Fibroblast of skin of right quadriceps (primary cell): ENCODE measurements at regions not wholly inside any gene's neighbourhood (a gene's known extent, or its start where the extent isn't known, plus 50 kb on each side); places are given as distances from the start of the nearest gene placed in this dataset.

ENCODE experiments used
- DNase-seq: peaks from one replicate; pipeline ENCODE4 v3.0.0-alpha.2; 2013

DNA sequence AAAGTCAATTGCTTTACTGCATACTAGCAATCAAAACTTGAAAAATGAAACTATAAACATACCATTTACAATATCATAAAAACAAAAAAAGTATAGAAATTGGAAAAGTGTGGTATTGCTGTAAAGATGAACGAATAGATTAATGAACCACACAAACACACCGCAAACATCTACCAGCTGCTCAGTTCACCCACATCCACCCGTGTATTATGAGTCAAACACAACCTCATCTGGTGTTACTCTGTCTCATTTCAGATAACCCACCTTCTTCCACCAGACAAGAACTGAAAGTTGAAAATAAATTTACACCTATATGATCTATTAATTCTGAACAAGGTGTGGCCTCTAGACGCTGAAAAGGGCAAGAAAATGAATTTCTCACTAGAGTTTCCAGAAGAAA is 53.3 kb downstream of the BLID start:
- no peak for DNase-seq

DNA sequence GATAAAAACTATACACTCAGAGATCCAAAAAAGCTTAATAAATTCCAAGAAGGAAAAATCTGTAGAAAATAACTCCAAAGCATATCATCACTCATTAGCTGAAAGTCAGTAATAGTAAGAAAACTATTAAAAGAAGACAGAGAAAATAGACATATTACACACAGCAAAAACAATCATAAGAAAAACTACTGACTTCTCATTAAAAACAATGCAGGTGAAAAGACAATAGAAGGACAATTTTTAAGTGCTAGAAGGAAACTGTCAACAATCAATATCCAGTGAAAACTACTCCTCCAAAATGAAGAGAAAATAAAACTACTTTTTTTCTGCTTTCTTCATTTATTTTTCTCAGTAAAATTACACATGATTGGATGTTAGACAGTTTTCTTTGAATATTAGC is 56.5 kb downstream of the BLID start:
- no peak for DNase-seq

DNA sequence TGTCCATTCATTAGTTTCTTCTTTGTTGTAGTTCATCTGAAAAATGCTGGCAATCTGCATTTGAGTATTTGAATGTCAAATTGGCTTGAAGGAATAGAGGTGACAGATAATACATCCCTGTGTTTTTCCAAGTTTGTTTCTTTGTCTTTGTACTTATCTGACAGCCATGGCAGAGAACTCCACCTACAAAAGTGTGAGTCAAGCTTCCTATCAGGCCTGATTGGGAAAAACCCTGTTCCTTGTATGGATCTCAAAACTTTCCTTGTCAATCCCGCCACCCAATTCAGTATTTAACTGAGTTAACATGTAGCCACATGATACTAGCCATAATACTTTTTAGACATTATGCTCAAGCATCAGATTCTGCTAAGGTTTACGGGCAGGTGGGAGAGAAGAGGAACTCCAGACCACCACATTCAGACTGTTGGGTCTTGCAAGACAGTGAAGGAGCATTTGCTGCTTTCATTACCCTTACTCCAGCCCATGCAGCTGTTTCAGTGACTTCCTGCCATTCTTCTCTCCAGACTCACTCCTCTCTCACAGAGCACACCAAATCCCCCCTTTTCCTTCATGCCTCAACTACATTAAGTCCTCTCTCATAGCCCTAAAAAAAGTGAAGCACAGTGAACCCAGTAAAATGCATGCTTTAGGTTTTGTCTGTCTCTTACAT is 65.9 kb downstream of the BLID start:
- DNase-seq = no peak

DNA sequence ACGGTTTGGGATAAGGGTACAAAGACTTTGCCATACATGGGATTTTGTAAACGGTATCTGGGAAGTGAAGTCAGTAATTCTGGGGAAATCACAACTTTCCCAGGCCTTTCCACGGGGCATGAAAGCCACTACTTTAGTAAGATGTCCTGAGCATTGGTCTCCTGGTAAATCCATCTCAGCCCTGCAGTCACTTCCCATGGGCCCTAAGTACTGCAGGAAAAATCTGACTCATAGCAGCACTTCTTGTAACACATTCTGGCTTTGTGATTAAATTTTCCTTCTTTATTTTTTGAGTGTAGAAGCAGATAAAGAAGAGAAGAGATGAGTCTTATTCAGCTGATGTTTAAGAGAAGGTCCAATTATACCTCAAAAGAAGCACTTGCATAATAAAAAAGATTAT is 67.6 kb downstream of the BLID start:
- no peak for DNase-seq

DNA sequence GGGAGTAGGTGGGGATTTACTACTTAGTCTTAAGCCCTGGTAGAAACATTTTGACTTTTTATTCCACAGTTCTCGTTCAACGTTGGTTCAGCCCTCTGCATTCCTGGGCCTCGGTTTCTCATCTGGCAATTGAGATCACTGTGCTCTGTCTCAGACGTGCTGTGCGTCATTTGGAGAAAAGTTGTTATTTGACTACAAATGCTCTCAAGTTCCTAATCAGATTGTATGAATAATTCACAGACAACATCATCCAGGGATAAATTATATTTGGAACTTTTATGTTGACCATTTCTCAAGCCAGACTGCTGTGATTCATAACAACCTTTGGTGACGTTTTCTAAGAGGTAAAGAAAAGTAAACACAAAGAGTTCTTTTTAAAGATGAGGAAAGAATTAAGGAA is 69.2 kb downstream of the BLID start:
- DNase-seq = peak; percentile 91

DNA sequence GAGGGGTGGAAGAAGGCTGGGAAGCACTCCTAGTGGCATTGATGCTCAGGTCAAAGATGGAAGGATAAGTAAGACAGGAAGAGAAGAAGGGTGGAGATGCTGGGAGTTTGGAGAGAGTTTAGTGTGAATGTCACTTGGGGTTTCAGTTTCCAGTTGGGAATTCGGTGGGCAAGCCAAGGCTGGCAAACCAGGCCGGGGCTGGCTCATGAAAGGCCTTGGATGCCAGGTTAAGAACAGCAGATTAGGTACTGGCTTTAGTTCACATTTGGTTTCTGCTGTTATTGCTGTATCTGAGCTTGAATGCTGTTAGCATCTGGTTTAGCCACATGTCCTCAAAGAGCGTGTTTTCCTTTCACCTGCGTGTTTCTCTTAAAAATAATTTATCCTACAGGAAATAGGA is 69.6 kb downstream of the BLID start:
- DNase-seq = no peak

DNA sequence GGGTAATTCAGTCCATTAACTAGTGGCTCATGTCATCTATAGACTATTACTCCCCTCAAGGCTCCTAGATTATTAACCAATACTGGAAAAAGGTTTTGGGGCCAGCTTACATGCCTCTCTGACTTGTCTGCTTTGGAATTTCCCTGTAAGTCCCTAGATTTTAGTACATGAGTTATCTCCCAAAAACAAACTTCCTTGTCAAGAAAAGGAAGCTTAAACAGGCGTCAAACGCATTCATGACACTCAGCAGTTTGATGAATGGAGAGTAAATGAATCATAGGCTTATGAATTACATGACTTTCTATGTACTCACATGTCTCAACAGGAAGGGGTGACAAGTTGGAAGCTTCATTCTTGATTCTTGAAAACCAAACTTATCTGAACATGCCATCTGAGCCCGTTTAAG is 70.8 kb downstream of the BLID start:
- peak; percentile 97 for DNase-seq

DNA sequence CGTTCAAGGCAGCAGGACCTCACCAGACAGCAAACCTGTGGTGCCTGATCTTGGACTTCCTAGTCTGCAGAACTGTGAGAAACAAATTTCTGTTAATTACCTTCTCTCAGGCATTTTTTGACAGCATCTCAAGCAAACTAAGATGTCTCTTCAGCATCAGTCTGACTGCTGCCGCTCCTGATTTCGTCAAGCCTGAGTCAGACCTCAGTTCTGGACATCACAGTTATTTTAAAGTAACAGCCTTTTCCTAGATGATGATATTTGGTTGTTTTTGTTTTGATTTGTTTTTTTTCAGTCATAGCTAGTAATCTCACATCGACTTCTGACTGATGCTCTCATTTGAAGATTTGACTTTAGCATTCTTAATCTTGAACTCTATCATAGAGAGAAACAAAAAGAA is 71.9 kb downstream of the BLID start:
- no peak for DNase-seq

DNA sequence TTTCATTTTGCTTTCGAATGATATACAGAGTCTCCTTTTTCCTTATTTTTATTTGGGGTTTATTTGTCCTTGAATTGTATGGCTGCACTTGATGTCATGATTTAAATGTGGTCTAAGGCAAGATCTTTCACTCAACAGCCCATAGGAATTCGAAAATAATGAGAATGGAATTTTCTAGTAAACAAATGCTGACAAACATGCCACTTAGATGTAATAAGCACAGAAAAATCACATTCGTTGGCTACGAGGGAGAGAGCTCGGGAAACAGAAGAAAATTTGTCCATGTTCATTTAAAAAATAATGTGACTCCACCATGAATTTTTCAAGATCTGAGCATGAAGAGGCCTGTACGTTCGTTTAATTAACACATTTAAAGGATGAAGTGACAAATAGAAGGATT is 73.0 kb downstream of the BLID start:
- peak; percentile 42 for DNase-seq

DNA sequence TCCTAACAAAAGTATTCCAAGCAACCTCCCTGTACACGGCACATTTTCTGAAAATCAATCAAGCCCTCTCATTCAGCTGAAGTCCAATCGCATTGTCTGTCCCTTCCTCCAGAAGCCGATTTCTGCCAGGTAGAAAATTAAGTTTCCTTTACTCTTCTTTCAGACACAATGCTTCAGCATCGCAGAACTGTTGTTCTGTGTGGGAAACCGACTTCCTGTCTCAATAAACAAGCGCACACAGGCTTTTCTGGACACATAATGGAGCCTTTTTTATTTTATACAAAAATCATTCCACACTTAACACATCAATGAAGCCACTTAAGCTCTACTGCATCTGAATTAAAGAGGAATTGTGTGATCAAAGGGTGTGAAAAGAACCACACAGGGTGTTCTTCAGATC is 75.6 kb downstream of the BLID start:
- DNase-seq = no peak

DNA sequence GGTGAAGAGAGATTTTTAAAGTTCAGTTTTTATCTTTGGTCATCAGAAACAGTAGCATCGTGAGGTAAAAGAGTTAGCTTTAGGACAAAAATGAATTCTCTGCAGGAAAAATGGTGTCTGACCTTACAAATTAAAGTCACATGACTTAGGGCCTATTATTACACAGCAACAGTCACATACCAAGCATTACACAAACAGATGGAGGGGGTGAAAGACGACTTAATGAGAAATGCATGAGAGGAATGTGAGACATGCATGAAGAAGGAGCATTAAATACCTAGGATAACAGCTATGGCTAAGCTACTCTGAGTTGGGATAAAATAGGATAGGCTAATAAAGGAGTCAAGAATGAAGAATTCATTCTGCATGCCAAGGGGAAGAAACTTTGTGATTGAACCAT is 77.5 kb downstream of the BLID start:
- DNase-seq = peak; percentile 97

DNA sequence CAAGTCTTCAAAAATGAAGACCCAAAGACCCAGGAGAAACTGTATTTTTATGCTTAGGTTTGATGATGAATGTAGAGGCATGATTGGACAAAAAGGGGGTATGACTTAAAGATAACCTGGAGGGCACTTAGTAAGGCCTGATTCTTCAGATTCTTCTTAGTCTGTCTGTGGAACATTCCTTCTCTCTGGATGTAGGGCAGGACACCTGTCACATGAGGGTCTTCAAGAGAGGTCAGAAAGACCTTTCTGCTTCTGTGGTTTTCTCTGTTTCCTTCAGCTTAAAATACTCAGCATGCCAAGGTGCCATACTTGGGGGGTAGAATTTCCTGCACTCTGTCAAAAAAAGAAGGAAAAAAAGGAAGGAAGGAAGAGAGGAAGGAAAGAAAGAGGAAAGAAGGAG is 78.1 kb downstream of the BLID start:
- DNase-seq = no peak

DNA sequence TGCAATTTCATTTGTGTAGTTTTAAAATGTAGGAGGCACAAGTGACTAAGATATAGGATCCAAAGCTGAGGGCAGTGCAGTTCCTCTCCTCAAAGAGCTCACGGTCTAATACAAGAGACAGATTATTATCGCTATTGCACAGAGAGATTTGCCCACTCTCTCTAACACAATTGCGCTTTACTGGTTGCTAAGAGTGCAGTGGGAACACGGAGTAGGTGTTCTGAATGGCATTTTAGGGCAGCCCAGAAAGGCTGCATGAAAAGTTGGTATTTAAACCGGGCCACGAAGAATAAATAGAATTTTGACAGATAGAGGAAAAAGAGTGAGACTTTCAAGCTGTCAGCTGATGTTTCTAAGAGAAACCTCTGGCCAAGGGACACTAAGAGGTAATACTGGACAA is 79.5 kb downstream of the BLID start:
- DNase-seq = no peak

DNA sequence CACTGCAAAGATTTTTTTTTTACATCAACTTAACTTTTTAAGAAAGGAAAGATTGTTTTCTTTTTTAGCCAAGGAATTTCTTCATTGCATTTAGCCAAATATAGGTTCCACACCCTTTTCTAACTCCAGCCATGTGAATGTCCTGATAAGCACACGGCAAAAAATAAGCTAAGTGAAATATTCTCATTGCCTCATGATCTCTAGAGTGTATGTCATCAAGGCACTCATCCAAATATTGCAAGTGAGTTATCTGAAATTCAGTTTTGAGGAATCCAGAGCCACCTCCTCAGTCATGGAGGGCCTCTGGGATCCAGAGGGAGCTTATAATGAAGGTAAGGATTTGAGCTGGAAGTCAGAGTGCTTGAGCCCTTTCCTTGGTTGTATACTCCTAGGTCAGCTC is 80.0 kb downstream of the BLID start:
- DNase-seq = peak; percentile 80

DNA sequence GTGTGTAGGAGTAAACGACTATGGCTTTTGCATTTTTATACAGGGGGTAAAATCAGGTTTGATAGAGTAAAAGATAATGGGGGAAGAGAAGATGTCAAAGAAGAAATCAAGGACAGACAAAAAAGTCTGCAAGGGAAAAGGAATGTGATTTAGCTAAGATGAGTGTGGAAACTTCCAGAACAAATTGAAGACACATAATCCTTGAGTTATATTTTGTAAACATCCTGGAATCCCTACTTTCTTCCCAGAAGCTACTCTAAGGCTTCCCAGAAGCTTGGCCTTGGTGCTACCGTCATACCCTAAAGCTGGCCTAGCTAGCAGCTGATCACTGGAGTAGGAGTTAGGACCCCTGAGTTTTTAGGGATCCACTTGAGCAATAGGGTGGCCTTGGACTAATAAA is 82.4 kb downstream of the BLID start:
- DNase-seq = no peak

DNA sequence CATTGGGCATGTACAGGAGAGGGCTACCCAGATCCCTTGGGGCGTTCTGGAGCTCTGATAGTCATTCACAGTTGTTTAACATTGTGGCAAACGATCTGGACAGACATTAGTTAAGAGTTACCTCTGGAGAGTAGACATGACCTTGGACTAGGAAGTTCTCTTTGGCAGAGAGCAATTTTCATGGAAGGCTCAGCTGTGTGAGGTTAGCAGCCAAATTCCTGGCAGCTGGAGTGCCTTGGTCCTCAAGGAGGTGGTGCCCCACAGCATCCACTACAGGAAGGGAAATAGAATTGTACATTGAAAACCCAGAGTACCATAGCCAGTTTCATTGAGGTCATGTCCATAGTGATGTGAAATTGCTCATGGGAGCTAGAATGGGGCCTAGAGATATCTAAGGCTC is 82.8 kb downstream of the BLID start:
- DNase-seq = no peak

DNA sequence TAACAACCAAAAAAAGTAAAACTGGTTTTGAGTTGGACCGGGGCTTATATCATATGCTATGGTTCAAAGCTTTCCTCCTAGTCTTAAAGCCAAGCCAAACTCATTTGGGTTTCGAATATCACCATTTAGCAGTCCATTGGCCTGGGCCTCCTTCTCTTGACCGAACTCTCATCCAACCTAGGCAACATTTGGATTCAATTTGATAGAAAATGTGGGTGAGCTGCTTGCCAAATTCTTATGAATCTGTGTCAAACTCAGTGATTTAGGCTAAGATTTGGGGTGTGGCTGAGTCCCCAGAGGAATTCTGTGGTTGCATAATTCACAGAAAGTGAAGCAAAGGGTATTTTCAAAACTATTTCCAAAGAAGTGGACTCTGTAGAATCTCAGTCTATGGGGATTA is 83.7 kb downstream of the BLID start:
- peak; percentile 98 for DNase-seq

DNA sequence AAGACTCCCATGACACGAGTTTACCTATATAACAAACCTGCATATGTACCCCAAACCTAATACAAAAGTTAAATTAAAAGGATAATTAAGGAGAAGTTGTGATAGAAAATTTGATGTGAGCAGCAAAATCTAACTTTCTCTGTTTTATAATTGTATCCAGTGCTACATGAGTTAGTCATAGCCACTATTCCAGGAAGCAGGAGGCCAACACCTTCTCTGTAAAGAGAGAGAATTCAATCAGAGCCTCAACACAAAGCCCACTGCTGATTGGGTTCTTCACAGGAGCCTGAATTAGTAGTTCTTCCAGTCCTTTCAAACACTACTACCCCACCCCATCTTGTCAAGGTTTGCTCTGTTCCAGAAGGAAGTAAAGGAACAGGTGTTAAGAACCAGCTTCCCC is 84.2 kb downstream of the BLID start:
- DNase-seq = peak; percentile 42

DNA sequence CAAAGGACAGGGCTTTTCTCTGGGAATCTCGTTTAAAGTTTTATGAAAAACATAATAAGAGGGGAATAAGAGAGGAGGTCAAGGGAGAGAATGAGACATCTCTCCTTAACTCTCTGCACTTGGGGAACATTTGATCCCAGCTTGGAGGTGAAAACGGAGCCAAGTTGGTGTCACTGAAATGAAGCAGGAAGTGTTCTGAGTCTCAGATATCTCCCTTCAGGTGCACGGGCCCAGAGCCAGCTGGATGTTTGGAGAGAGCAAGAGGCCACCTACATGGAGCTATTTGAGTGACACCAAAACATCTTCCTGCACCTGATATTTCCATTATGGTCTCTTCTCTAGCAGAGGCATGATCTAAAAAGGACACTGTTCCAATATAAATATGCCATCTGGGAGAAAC is 85.7 kb downstream of the BLID start:
- DNase-seq = no peak

DNA sequence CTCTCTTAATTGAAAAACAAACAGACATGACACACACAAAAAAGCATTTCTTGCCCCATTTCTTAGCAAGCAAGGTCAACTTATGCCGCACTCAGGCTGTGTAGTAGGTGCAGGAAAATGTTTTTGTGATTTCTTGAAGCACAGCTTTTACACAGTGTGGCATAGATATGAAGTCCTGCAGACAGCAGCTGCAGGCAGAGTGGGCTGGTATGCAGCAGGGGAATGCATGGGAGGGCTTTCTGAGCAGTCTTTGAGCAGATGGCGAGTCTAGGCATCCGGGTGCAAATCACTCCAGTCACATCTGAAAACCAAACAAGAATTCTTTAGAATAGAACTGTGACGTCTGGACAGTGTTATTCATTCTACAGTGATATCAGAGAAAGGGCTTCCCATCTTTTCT is 87.5 kb downstream of the BLID start:
- peak; percentile 64 for DNase-seq

DNA sequence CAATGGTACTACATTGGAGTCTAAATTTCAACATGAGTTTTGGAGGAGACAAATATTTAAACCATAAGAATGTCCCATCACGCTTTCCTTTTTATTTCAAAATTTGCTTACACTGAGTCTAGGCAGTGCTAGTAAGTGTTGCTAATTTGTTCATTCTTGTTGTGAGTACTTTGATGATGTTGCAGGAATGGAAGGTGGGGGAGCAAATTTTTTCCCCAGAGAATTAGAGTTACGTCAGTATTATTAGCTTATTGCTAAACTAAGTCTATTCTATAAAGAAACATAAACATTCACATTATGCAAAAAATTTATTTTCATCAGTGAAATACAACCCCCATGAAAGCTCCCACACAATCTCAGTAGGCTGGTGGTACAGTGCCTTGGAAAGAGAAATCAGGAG is 88.0 kb downstream of the BLID start:
- DNase-seq = peak; percentile 52

DNA sequence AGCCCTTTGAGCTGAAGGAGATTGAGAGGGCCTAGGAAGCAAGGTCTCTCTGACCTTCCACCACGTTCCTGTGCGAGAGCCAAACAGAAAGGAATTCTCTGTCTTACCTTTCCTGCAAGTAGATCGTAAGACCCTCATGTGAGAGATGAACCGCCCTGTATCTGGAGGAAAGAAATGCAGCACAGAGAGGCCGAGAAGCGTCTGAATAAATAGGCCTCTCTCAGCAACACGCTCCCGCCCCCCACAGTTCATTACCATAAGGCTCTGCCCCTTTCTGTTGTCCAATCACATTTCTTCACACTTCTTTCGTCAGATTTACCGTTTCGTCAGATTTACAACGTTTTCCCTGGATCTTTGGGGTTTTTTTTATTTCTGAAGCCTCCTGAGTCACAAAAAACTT is 90.3 kb downstream of the BLID start:
- DNase-seq = no peak

DNA sequence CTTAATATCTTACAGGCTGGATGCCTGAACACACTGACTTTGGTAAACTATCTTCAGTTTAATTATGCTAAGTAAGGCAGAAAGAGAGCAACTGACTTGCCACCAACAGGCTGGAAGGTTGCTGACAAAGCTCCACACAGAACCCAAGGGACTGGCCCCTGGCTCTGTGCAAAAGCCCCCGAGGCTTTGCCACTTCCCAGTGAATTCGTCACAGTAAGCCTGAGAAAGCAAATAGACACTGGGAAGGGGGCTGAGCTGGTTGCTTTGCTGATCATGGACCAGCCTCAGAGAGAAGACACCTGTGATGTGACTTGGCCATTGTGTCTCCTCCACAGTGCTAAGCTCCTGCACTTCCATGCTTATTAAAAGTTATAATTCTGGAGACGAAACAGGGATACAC is 91.7 kb downstream of the BLID start:
- no peak for DNase-seq

DNA sequence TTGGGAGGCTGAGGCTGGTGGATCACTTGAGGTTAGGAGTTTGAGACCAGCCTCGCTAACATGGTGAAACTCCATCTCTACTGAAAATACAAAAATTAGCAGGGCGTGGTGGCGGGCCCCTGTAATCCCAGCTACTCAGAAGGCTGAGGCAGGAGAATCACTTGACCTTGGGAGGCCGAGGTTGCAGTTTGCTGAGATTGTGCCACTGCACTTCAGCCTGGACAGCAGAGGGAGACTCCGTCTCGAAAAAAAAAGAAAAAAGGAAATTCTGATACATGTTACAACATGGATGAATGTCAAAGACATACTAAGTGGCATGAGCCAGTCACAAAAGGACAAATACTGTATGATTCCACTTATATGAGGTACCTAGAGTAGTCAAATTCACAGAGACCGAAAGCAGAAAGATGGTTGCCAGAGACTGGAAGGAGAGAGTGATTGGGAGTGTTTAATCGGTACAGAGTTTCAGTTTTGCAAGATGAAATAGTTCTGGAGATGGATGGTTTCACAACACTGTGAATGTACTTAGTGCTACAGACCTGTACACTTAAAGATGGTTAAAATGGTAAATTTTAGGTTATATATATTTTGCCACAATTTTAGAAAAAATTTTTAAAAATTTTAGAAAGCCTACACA is 92.3 kb downstream of the BLID start:
- no peak for DNase-seq

DNA sequence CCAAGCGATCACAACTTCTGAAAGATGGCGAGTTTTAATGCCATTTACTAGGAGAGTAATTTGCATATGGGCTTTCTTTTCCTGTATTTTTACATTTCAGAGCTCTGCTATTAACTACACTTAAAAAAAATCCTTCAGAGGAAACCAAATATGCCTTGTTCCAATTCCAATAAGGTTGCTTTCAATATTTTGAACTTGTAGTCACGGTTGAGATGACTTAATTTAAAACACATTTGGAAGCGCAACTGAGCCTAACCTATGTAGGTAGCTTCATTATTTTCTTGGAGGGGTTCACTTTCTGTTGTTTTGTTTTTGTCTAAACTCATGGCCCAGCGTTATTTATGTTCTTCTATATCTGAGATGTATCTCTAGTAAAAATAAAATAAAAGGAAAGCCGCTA is 93.4 kb downstream of the BLID start:
- DNase-seq = no peak
